Type B pancreatic cell (in vitro differentiated cells): ENCODE measurements at regions not wholly inside any gene's neighbourhood (a gene's known extent, or its start where the extent isn't known, plus 50 kb on each side); places are given as distances from the start of the nearest gene placed in this dataset.

ENCODE experiments used
- DNase-seq: peaks from one replicate; pipeline ENCODE4 v3.0.0; 2021; ENCODE audit warnings: mixed read lengths; ENCODE audit not compliant: unreplicated experiment; ENCODE audit errors: extremely low spot score
- H3K27ac Mint-ChIP-seq: 2 replicates; pipeline ENCODE4 v1.8.0; 2021; ENCODE audit warnings: mild to moderate bottlenecking, mixed read lengths
- H3K27me3 Mint-ChIP-seq: 2 replicates; pipeline ENCODE4 v1.8.0; 2021; ENCODE audit warnings: mixed read lengths
- H3K36me3 Mint-ChIP-seq: 2 replicates; pipeline ENCODE4 v1.8.0; 2021; ENCODE audit warnings: mixed read lengths
- H3K4me1 Mint-ChIP-seq: one replicate; pipeline ENCODE4 v1.8.0; 2021; ENCODE audit warnings: mixed read lengths; ENCODE audit not compliant: unreplicated experiment
- H3K4me3 Mint-ChIP-seq: 2 replicates; pipeline ENCODE4 v1.8.0; 2021; ENCODE audit warnings: mild to moderate bottlenecking, mixed read lengths
- H3K9me3 Mint-ChIP-seq: 2 replicates; pipeline ENCODE4 v1.8.0; 2021; ENCODE audit warnings: mixed read lengths
- TF ChIP-seq, protein P1 (sequence below): fragments of 200-600 bp; sonication (generic); conservative IDR thresholded peaks from 2 replicates; pipeline ENCODE4 v1.5.0; 2021; ENCODE audit warnings: antibody characterized with exemption, mild to moderate bottlenecking

DNA sequence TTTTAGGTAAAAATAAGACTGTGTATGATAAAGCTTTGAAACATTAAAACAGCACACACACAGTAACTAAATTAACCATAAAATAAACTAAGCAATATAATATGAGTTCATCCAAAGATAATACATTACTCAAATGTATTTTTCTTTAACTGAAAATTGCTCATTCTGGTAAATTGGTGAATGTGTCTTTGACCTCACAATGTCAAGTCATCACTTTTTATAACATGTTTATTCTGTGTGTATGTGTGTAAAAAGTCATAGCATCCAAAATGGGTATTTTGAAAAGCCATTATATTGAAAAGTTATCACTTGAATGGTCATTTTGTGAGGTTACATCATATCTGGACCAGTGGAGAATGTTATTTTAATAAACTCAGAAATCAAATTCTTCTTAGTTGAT, 724.6 kb downstream of the ADGRL2 start:
- Mint-ChIP-seq H3K9me3 (no peaks in the 10 kb centered on the region), H3K4me3 (no peak overlapping the region), H3K27ac (no peak overlapping the region), H3K36me3 (no peaks in the 10 kb centered on the region), H3K27me3 (no peaks in the 10 kb centered on the region), H3K4me1 (no peaks in the 10 kb centered on the region)
- TF ChIP-seq, protein P1, sequence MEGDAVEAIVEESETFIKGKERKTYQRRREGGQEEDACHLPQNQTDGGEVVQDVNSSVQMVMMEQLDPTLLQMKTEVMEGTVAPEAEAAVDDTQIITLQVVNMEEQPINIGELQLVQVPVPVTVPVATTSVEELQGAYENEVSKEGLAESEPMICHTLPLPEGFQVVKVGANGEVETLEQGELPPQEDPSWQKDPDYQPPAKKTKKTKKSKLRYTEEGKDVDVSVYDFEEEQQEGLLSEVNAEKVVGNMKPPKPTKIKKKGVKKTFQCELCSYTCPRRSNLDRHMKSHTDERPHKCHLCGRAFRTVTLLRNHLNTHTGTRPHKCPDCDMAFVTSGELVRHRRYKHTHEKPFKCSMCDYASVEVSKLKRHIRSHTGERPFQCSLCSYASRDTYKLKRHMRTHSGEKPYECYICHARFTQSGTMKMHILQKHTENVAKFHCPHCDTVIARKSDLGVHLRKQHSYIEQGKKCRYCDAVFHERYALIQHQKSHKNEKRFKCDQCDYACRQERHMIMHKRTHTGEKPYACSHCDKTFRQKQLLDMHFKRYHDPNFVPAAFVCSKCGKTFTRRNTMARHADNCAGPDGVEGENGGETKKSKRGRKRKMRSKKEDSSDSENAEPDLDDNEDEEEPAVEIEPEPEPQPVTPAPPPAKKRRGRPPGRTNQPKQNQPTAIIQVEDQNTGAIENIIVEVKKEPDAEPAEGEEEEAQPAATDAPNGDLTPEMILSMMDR = no peak
- no peak for DNase-seq

DNA sequence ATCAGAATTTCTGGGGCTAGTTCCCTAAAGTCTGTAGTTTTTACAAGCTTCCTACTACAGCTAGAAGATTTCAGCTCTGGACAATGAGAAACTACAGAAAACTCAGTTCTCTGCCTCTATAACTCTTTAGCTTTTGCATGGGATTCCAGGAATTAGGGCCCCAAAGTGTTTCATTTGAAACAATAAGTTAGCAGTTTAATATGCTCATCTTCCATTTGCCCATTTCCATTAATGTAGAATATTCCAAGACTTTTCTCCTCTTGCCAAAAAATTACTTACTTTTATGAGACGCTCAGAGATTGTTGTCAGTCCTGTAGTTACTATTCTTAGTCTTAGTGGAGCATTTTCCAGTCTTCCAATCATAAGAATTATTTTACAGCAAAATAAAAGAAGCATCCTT, 719.9 kb downstream of the ADGRL2 start:
- Mint-ChIP-seq H3K9me3 (no peaks in the 10 kb centered on the region), H3K27ac (no peak overlapping the region), H3K4me1 (peaks cover 8% of the 10 kb centered on the region), H3K27me3 (peaks cover 6% of the 10 kb centered on the region), H3K4me3 (no peak overlapping the region), H3K36me3 (no peaks in the 10 kb centered on the region)
- TF ChIP-seq, protein P1 = no peak
- DNase-seq = no peak

DNA sequence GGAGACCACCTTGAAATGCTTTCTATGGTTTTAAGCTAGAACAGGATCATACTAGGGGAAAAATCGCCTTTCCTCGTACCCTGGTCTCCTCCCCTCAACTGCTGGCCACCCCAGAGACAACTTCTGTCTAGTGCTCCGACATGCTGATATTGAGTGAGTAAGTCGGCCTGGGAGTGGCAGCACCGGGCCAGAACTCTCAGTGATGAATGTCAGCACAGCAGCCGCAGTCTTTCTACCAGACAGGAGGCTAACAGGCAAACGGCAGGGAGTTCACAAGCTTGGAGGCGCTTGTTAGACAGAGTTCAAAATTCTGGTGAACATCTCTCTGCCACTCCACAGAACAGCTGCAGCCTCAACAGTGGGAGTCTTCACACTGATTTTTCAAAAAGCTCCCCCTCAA, 716.9 kb downstream of the ADGRL2 start:
- H3K27me3 Mint-ChIP-seq = peaks cover 6% of the 10 kb centered on the region
- DNase-seq = no peak
- peaks cover 8% of the 10 kb centered on the region for H3K4me1 Mint-ChIP-seq
- TF ChIP-seq, protein P1 = no peak
- H3K4me3 Mint-ChIP-seq = no peak overlapping the region
- no peaks in the 10 kb centered on the region for H3K9me3 Mint-ChIP-seq
- no peaks in the 10 kb centered on the region for H3K36me3 Mint-ChIP-seq
- H3K27ac Mint-ChIP-seq = no peak overlapping the region

DNA sequence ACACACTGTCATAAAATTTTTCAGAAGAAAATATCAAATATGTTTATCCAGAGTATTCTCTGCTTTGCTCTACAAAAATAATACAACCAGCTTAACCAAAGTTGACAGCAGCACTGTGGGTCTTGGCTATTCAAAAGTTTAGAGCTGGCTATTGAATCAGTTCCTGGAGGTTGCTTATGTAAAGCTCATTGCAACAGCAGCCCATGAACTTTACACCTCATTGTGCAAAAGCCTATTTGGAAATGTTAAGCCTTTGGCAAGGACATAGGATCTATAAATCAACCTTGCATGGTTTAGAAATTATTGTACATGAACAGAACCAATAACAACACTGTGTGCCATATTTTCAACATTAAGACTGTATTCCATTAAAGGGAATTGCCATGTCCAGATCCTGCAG, 714.9 kb downstream of the ADGRL2 start:
- H3K4me3 Mint-ChIP-seq = no peak overlapping the region
- TF ChIP-seq, protein P1 = no peak
- no peaks in the 10 kb centered on the region for H3K9me3 Mint-ChIP-seq
- H3K4me1 Mint-ChIP-seq = peaks cover 8% of the 10 kb centered on the region
- H3K27me3 Mint-ChIP-seq = peaks cover 6% of the 10 kb centered on the region
- DNase-seq = no peak
- H3K27ac Mint-ChIP-seq = no peak overlapping the region
- no peaks in the 10 kb centered on the region for H3K36me3 Mint-ChIP-seq

DNA sequence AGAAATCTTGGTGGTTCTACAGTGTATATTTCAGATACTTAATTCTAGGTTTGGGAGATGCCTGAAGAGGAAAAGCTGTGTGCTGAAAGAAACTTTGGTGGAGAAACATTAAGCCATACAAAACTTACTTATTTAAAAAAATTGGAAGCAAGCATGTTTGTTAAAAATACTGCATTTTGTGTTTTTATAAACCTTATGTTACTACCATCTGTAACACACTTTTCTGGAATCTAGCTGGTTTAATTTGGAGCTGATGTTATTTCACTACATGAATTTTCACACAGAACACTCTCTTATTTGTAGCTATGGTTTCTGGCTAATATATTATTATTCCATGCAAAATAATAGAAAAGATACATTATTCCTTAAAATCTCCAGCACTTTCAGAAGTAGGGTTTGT, 710.7 kb downstream of the ADGRL2 start:
- Mint-ChIP-seq H3K27me3 (no peaks in the 10 kb centered on the region), H3K4me3 (no peak overlapping the region)

More for the DNA sequence above, 710.7 kb downstream of the ADGRL2 start:
- Mint-ChIP-seq H3K9me3 (peaks cover 4% of the 10 kb centered on the region), H3K4me1 (no peaks in the 10 kb centered on the region), H3K27ac (no peak overlapping the region), H3K36me3 (no peaks in the 10 kb centered on the region)
- TF ChIP-seq, protein P1 = no peak
- DNase-seq = no peak
